Mucosa of descending colon (tissue), 3 donors: ENCODE measurements at regions not wholly inside any gene's neighbourhood (a gene's known extent, or its start where the extent isn't known, plus 50 kb on each side); places are given as distances from the start of the nearest gene placed in this dataset.

Experiments
- ATAC-seq: fragments of 200-7000 bp; cut with Tn5 transposase; one replicate; pipeline ENCODE4 v1.9.1; 2020; ENCODE audit warnings: mild to moderate bottlenecking, moderate library complexity
- DNase-seq, 3 donors: peaks; one replicate each; pipeline ENCODE4 v3.0.0-alpha.2; 2020
- H3K36me3 ChIP-seq: fragments of 200-600 bp; one replicate; pipeline ENCODE4 v1.8.0; 2021; ENCODE audit warnings: low read depth, mild to moderate bottlenecking
- H3K4me1 ChIP-seq: fragments of 200-600 bp; one replicate; pipeline ENCODE4 v1.8.0; 2021; ENCODE audit warnings: low read depth, mild to moderate bottlenecking
- H3K4me3 ChIP-seq: fragments of 200-600 bp; one replicate; pipeline ENCODE4 v1.8.0; 2021; ENCODE audit warnings: mild to moderate bottlenecking
- H3K9me3 ChIP-seq: fragments of 200-600 bp; one replicate; pipeline ENCODE4 v1.8.0; 2021; ENCODE audit warnings: mild to moderate bottlenecking
- intact Hi-C, 2 donors: fragments of 100-400 bp; cut with DNase I in 1 of 2; cut with micrococcal nuclease in 1 of 2; formaldehyde crosslinking; loops; one replicate each; pipeline versions ENCODE4 v1.11.0 to v1.11.1; 2022; cut with DNase I, micrococcal nuclease
- TF ChIP-seq, protein P1 (sequence below): fragments of 200-600 bp; IDR thresholded peaks from one replicate; pipeline ENCODE4 v1.8.0; 2022; ENCODE audit warnings: antibody characterized with exemption, mild to moderate bottlenecking
- donor health status: DM: no; HTN: no; CAD: no; lungs with moderate emphysema.
- donor health status: DM: no; HTN: no; CAD: no.
- donor health status: DM: no; HTN: yes; CAD: no.

DNA sequence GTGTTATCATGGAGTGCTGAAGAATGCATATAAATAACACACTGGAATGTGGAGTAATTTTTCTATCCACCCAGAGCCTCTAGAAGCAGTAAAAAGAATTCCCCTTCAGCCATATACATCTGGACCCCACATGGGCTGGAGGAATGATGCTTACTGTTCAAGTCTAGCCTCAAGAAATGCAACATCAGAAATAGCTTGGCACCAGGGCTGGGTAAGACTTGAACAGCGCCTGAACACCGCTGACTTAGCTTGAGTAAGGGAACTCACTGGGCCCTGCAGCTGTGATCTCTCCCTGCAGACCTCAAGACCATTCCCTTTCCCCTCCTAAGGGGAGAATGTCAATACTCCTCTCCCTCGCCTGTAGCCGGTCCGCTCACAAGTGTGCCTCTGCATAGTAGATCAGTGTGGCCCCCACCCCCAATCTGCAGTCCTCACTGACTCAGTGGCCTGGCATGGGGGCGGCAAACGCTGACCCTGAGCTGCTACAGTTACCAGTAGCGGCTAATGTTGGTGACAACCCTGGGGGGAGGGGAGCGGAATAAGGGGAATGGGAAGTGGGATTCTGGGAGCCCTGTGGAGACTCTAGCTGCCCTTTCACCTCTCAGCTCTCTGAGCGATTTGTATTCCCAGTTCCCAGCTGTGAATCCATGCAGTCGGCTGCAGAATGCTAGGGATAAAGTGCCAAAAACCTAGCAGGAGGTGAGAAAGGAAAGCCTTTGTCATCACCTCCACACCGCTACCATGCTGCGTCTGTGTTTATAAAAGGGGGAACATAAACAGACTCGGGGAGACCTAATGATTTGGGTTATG lies 483.9 kb downstream of the DISC1 start:
- H3K4me3 ChIP-seq = no peak overlapping the region
- ATAC-seq (no peak), DNase-seq (no peak)
- no peaks in the 10 kb centered on the region for H3K9me3 ChIP-seq
- intact Hi-C loops = no loop called here
- H3K36me3 ChIP-seq = no peaks in the 10 kb centered on the region
- TF ChIP-seq, protein P1, sequence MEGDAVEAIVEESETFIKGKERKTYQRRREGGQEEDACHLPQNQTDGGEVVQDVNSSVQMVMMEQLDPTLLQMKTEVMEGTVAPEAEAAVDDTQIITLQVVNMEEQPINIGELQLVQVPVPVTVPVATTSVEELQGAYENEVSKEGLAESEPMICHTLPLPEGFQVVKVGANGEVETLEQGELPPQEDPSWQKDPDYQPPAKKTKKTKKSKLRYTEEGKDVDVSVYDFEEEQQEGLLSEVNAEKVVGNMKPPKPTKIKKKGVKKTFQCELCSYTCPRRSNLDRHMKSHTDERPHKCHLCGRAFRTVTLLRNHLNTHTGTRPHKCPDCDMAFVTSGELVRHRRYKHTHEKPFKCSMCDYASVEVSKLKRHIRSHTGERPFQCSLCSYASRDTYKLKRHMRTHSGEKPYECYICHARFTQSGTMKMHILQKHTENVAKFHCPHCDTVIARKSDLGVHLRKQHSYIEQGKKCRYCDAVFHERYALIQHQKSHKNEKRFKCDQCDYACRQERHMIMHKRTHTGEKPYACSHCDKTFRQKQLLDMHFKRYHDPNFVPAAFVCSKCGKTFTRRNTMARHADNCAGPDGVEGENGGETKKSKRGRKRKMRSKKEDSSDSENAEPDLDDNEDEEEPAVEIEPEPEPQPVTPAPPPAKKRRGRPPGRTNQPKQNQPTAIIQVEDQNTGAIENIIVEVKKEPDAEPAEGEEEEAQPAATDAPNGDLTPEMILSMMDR = no peak
- no peaks in the 10 kb centered on the region for H3K4me1 ChIP-seq

DNA sequence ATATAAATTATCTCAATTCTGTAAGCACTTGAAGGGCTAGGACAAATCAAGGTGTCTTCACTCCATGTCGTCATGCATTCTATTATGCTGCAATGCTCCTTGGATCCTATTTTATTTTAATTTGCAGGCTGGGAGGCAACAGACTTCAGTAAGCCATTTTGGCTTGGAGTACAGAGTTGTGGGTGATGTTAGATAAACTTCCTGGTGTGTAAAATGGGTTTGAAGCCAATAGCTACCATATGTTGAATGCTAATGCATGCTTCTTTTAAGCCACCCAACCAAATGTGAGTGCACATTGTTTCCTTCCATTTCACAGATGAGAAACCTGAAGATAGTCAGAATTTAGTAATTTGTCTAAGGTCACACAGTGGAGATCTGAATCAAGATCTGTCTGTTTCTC lies 482.8 kb downstream of the DISC1 start:
- H3K4me3 ChIP-seq = no peak overlapping the region
- no peaks in the 10 kb centered on the region for H3K36me3 ChIP-seq
- intact Hi-C loops = no loop called here
- no peaks in the 10 kb centered on the region for H3K9me3 ChIP-seq
- ATAC-seq (no peak), DNase-seq (no peak)
- TF ChIP-seq, protein P1 = no peak
- no peaks in the 10 kb centered on the region for H3K4me1 ChIP-seq

DNA sequence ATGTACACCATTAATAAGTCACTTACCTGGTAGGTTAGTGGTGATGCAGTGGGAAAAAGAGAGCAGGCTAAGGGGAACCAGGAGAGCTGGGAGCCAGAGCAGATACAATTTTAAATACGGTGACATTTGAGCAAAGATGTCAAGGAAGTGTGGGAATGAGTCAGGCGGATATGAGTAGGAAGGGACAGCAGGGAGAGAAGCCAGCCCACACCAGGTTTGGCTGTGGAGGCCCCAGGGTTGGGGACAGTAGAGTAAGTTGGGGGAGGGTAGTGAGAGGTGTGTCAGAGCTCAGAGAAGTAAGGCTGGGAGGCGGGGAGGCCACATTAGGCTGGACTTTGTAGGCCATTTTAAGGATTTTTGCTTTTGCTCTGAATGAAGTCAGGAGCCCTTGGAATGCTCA lies 482.0 kb downstream of the DISC1 start:
- Histone ChIP-seq H3K4me1 (no peaks in the 10 kb centered on the region), H3K36me3 (no peaks in the 10 kb centered on the region), H3K9me3 (no peaks in the 10 kb centered on the region), H3K4me3 (no peak overlapping the region)
- ATAC-seq = no peak
- DNase-seq = no peak
- TF ChIP-seq, protein P1 = no peak
- intact Hi-C loops = no loop called here

DNA sequence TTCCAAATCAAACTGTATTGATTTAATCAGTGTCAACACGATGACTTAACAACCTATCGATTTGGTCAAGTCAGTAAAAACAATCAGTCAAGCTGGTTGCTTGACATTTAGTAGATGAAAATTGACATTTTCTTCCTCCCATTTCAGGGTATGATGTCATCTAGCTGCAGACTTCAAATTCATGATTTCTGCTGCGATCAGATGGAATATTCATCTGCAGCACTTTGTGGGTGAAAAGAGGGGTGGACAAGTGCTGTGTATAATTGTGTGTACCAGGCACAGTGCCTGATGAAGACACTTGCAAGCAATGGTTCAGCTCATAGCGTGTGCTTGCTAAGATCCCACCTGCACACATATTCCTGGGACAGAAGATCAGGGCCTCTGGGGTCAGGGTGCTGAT lies 479.8 kb downstream of the DISC1 start:
- Histone ChIP-seq H3K36me3 (no peaks in the 10 kb centered on the region), H3K4me1 (no peaks in the 10 kb centered on the region), H3K9me3 (no peaks in the 10 kb centered on the region), H3K4me3 (no peak overlapping the region)
- DNase-seq (no peak), ATAC-seq (no peak)
- TF ChIP-seq, protein P1 = no peak
- intact Hi-C loops = no loop called here

DNA sequence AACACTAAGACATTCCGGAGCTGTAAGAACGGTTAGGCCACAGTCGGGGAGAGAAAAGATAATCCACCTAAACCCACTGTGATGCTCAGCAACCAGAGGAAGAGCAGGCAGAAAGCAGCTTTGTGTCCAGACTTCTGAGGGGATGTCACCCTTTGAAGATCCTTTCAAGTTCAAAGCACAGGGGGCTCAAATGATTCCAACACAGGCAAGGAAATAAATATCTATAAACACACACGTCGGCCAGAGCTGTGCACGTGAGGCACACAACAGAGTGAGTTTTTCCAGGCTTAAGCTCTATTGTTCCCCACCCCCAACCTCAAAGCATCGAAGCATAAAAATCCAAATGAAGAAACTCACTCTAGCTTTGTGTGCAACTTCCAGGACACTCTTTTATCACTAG lies 479.0 kb downstream of the DISC1 start:
- ATAC-seq = no peak
- TF ChIP-seq, protein P1 = no peak
- H3K4me1 ChIP-seq = no peaks in the 10 kb centered on the region
- intact Hi-C loops = no loop called here
- no peak for DNase-seq
- no peaks in the 10 kb centered on the region for H3K9me3 ChIP-seq
- H3K36me3 ChIP-seq = no peaks in the 10 kb centered on the region
- H3K4me3 ChIP-seq = no peak overlapping the region
